Thyroid gland (tissue), 4 donors: ENCODE measurements at regions not wholly inside any gene's neighbourhood (a gene's known extent, or its start where the extent isn't known, plus 50 kb on each side); places are given as distances from the start of the nearest gene placed in this dataset.
"Not testable (repeated sequence)": the region's sequence is repeated elsewhere in the genome, so short reads cannot be mapped to it uniquely, and the experiment has no call there.

Source experiments
- CTCF ChIP-seq, 6 experiments: fragments of 200-600 bp in 3 of 6; fragments of 450-650 bp in 3 of 6; sonication (generic) in 3 of 6; IDR thresholded peaks; one replicate each; pipeline ENCODE4 v1.5.1; 2016 to 2019; ENCODE audit warnings: antibody characterized with exemption in 6 of 6, mild to moderate bottlenecking in 2 of 6, inconsistent platforms in 1 of 6, moderate library complexity in 1 of 6
- POLR2A ChIP-seq, 2 donors: fragments of 450-650 bp; IDR thresholded peaks; one replicate each; pipeline ENCODE4 v1.6.1; 2017; ENCODE audit warnings: antibody characterized with exemption in 2 of 2, mild to moderate bottlenecking in 2 of 2, moderate library complexity in 1 of 2

- TF ChIP-seq CTCF, POLR2A (IDR thresholded peaks at IDR 0.05): not testable (repeated sequence)
Measured at GRCh38 chr2:87280596-87281355, 259.1 kb upstream of the PLGLB1 start.
